ENCODE measurements at regions not wholly inside any gene's neighbourhood (a gene's known extent, or its start where the extent isn't known, plus 50 kb on each side); places are given as distances from the start of the nearest gene placed in this dataset.

- H3K27me3 ChIP-seq (replicated peaks in 1 of 2; ENCODE audit: control insufficient read depth in 2 of 2, extremely low read depth in 1 of 2, insufficient read depth in 2 of 2, low read length in 1 of 2): no peaks in the 10 kb centered on the region
- Mint-ChIP-seq H3K27ac (no peak overlapping the region), H3K27me3 (no peaks in the 10 kb centered on the region), H3K9me3 (peaks cover 0 to 18% (median 14%) of the 10 kb centered on the region in 3 donors), H3K4me1 (no peaks in the 10 kb centered on the region), H3K36me3 (no peaks in the 10 kb centered on the region), H3K4me3 (no peak overlapping the region)
- ChIA-PET CTCF (no interaction called here), POLR2A (no interaction called here)
- H3K4me3 ChIP-seq (ENCODE audit: control insufficient read depth in 1 of 2, extremely low read depth in 1 of 2, low read length in 1 of 2): no peak overlapping the region
- no peaks in the 10 kb centered on the region for H3K9me3 ChIP-seq
- DNase-seq (no peak), ATAC-seq (replicated peaks in 1 of 4) (no peak)
- no CpG with 5 or more reads among the region's 3 CpGs for WGBS (ENCODE audit: insufficient coverage)
- H3K27ac ChIP-seq (ENCODE audit: low read length): no peak overlapping the region
- no peaks in the 10 kb centered on the region for H3K36me3 ChIP-seq (ENCODE audit: control insufficient read depth in 2 of 2, extremely low read depth in 1 of 2, insufficient read depth in 1 of 2, low read length in 1 of 2)
- no peaks in the 10 kb centered on the region for H3K4me1 ChIP-seq (ENCODE audit: control insufficient read depth in 1 of 2, extremely low read depth in 1 of 2, insufficient read depth in 2 of 2, low read length in 2 of 2)
Observed at GRCh38 chr7:52447581-52448180, 587.8 kb upstream of the POM121L12 start.

- no peak overlapping the region for H3K27ac Mint-ChIP-seq
- Histone ChIP-seq H3K27ac (ENCODE audit: low read length) (no peak overlapping the region), H3K4me1 (ENCODE audit: control insufficient read depth in 1 of 2, extremely low read depth in 1 of 2, insufficient read depth in 2 of 2, low read length in 2 of 2) (no peaks in the 10 kb centered on the region), H3K27me3 (replicated peaks in 1 of 2; ENCODE audit: control insufficient read depth in 2 of 2, extremely low read depth in 1 of 2, insufficient read depth in 2 of 2, low read length in 1 of 2) (no peaks in the 10 kb centered on the region), H3K4me3 (ENCODE audit: control insufficient read depth in 1 of 2, extremely low read depth in 1 of 2, low read length in 1 of 2) (no peak overlapping the region), H3K36me3 (ENCODE audit: control insufficient read depth in 2 of 2, extremely low read depth in 1 of 2, insufficient read depth in 1 of 2, low read length in 1 of 2) (no peaks in the 10 kb centered on the region), H3K9me3 (no peaks in the 10 kb centered on the region)
- ATAC-seq (replicated peaks in 1 of 4): no peak
- H3K27me3 Mint-ChIP-seq: no peaks in the 10 kb centered on the region
- no peaks in the 10 kb centered on the region for H3K4me1 Mint-ChIP-seq
- 85% methylated on average over 1 of the region's 4 CpGs for WGBS (ENCODE audit: insufficient coverage)
- CTCF ChIA-PET: no interaction called here
- POLR2A ChIA-PET: no interaction called here
- H3K9me3 Mint-ChIP-seq: peaks cover 5 to 14% (median 5%) of the 10 kb centered on the region in 3 donors
- no peak for DNase-seq
- no peaks in the 10 kb centered on the region for H3K36me3 Mint-ChIP-seq
- H3K4me3 Mint-ChIP-seq: no peak overlapping the region
Observed at GRCh38 chr7:52436278-52436677, 599.2 kb upstream of the POM121L12 start.

GRCh38 chr7:52431082-52431815, 604.2 kb upstream of the POM121L12 start:
- Histone ChIP-seq H3K4me1 (ENCODE audit: control insufficient read depth in 1 of 2, extremely low read depth in 1 of 2, insufficient read depth in 2 of 2, low read length in 2 of 2) (no peaks in the 10 kb centered on the region), H3K36me3 (ENCODE audit: control insufficient read depth in 2 of 2, extremely low read depth in 1 of 2, insufficient read depth in 1 of 2, low read length in 1 of 2) (no peaks in the 10 kb centered on the region), H3K27me3 (replicated peaks in 1 of 2; ENCODE audit: control insufficient read depth in 2 of 2, extremely low read depth in 1 of 2, insufficient read depth in 2 of 2, low read length in 1 of 2) (no peaks in the 10 kb centered on the region), H3K27ac (ENCODE audit: low read length) (no peak overlapping the region), H3K4me3 (ENCODE audit: control insufficient read depth in 1 of 2, extremely low read depth in 1 of 2, low read length in 1 of 2) (no peak overlapping the region), H3K9me3 (no peaks in the 10 kb centered on the region)
- Mint-ChIP-seq H3K27me3 (no peaks in the 10 kb centered on the region), H3K36me3 (no peaks in the 10 kb centered on the region), H3K4me3 (no peak overlapping the region), H3K9me3 (peaks cover 5 to 24% (median 14%) of the 10 kb centered on the region in 3 donors), H3K4me1 (no peaks in the 10 kb centered on the region), H3K27ac (no peak overlapping the region)
- no peak for ATAC-seq (replicated peaks in 1 of 4)
- DNase-seq: no peak
- 86% methylated on average over 35 of the region's 36 CpGs for WGBS (ENCODE audit: insufficient coverage)
- ChIA-PET CTCF (no interaction called here), POLR2A (no interaction called here)

GRCh38 chr7:52423251-52423650, 612.2 kb upstream of the POM121L12 start:
- H3K27ac ChIP-seq (ENCODE audit: low read length): no peak overlapping the region
- H3K4me1 ChIP-seq (ENCODE audit: control insufficient read depth in 1 of 2, extremely low read depth in 1 of 2, insufficient read depth in 2 of 2, low read length in 2 of 2): no peaks in the 10 kb centered on the region
- CTCF ChIA-PET: no interaction called here
- Mint-ChIP-seq H3K27ac (no peak overlapping the region), H3K27me3 (no peaks in the 10 kb centered on the region), H3K9me3 (peaks cover 3 to 6% (median 4%) of the 10 kb centered on the region in 3 donors), H3K4me1 (no peaks in the 10 kb centered on the region), H3K36me3 (no peaks in the 10 kb centered on the region), H3K4me3 (no peak overlapping the region)
- H3K9me3 ChIP-seq: no peaks in the 10 kb centered on the region
- DNase-seq: no peak
- no peak overlapping the region for H3K4me3 ChIP-seq (ENCODE audit: control insufficient read depth in 1 of 2, extremely low read depth in 1 of 2, low read length in 1 of 2)
- WGBS (ENCODE audit: insufficient coverage): 100% methylated on average over 1 of the region's 1 CpG
- no peaks in the 10 kb centered on the region for H3K27me3 ChIP-seq (replicated peaks in 1 of 2; ENCODE audit: control insufficient read depth in 2 of 2, extremely low read depth in 1 of 2, insufficient read depth in 2 of 2, low read length in 1 of 2)
- no peaks in the 10 kb centered on the region for H3K36me3 ChIP-seq (ENCODE audit: control insufficient read depth in 2 of 2, extremely low read depth in 1 of 2, insufficient read depth in 1 of 2, low read length in 1 of 2)
- POLR2A ChIA-PET: no interaction called here
- ATAC-seq (replicated peaks in 1 of 4): no peak

- no peak overlapping the region for H3K4me3 ChIP-seq (ENCODE audit: control insufficient read depth in 1 of 2, extremely low read depth in 1 of 2, low read length in 1 of 2)
- no peaks in the 10 kb centered on the region for H3K9me3 ChIP-seq
- no peaks in the 10 kb centered on the region for H3K36me3 ChIP-seq (ENCODE audit: control insufficient read depth in 2 of 2, extremely low read depth in 1 of 2, insufficient read depth in 1 of 2, low read length in 1 of 2)
- no peak overlapping the region for H3K27ac Mint-ChIP-seq
- peaks cover 3 to 14% (median 12%) of the 10 kb centered on the region in 3 donors for H3K9me3 Mint-ChIP-seq
- H3K36me3 Mint-ChIP-seq: no peaks in the 10 kb centered on the region
- 21% methylated on average over 2 of the region's 5 CpGs for WGBS (ENCODE audit: insufficient coverage)
- H3K4me1 ChIP-seq (ENCODE audit: control insufficient read depth in 1 of 2, extremely low read depth in 1 of 2, insufficient read depth in 2 of 2, low read length in 2 of 2): no peaks in the 10 kb centered on the region
- H3K27me3 ChIP-seq (replicated peaks in 1 of 2; ENCODE audit: control insufficient read depth in 2 of 2, extremely low read depth in 1 of 2, insufficient read depth in 2 of 2, low read length in 1 of 2): no peaks in the 10 kb centered on the region
- no peaks in the 10 kb centered on the region for H3K4me1 Mint-ChIP-seq
- CTCF ChIA-PET: no interaction called here
- POLR2A ChIA-PET: no interaction called here
- no peak overlapping the region for H3K4me3 Mint-ChIP-seq
- DNase-seq: no peak
- ATAC-seq (replicated peaks in 1 of 4): no peak
- H3K27ac ChIP-seq (ENCODE audit: low read length): no peak overlapping the region
- no peaks in the 10 kb centered on the region for H3K27me3 Mint-ChIP-seq
Observed at GRCh38 chr7:52413051-52413450, 622.4 kb upstream of the POM121L12 start.

- no peak for ATAC-seq (replicated peaks in 1 of 4)
- no peak for DNase-seq
- Mint-ChIP-seq H3K4me1 (no peaks in the 10 kb centered on the region), H3K9me3 (peaks cover 3 to 18% (median 14%) of the 10 kb centered on the region in 3 donors), H3K4me3 (no peak overlapping the region), H3K27ac (no peak overlapping the region), H3K27me3 (no peaks in the 10 kb centered on the region), H3K36me3 (no peaks in the 10 kb centered on the region)
- WGBS (ENCODE audit: insufficient coverage): 51% methylated on average over 2 of the region's 4 CpGs
- Histone ChIP-seq H3K27me3 (replicated peaks in 1 of 2; ENCODE audit: control insufficient read depth in 2 of 2, extremely low read depth in 1 of 2, insufficient read depth in 2 of 2, low read length in 1 of 2) (no peaks in the 10 kb centered on the region), H3K27ac (ENCODE audit: low read length) (no peak overlapping the region), H3K9me3 (no peaks in the 10 kb centered on the region), H3K4me1 (ENCODE audit: control insufficient read depth in 1 of 2, extremely low read depth in 1 of 2, insufficient read depth in 2 of 2, low read length in 2 of 2) (no peaks in the 10 kb centered on the region), H3K36me3 (ENCODE audit: control insufficient read depth in 2 of 2, extremely low read depth in 1 of 2, insufficient read depth in 1 of 2, low read length in 1 of 2) (no peaks in the 10 kb centered on the region), H3K4me3 (ENCODE audit: control insufficient read depth in 1 of 2, extremely low read depth in 1 of 2, low read length in 1 of 2) (no peak overlapping the region)
- POLR2A ChIA-PET: no interaction called here
- CTCF ChIA-PET: interaction anchor here in 1 of 2 donors (0.6 kb wide), 1 partner anchor 8 kb away, joined by 3 read pairs; no protein-coding TSS in a partner anchor
Observed at GRCh38 chr7:52410032-52410431, 625.4 kb upstream of the POM121L12 start.
